ENCODE measurements at regions not wholly inside any gene's neighbourhood (a gene's known extent, or its start where the extent isn't known, plus 50 kb on each side); places are given as distances from the start of the nearest gene placed in this dataset.

- Histone ChIP-seq H4K20me1 (ENCODE audit: insufficient read depth, low read length) (no peaks in the 10 kb centered on the region), H2AFZ (ENCODE audit: insufficient read depth, low read depth, low read length, poor library complexity, severe bottlenecking) (no peak overlapping the region), H3K27ac (ENCODE audit: low read depth in 1 of 2, low read length in 2 of 2) (no peak overlapping the region), H3K4me3 (replicated peaks in 1 of 3; ENCODE audit: low read depth in 2 of 3, low read length in 3 of 3) (no peak overlapping the region), H3K4me2 (replicated peaks; ENCODE audit: extremely low read depth, low read length, poor library complexity, severe bottlenecking) (no peak overlapping the region), H3K36me3 (replicated peaks in 1 of 2; ENCODE audit: control insufficient read depth in 1 of 2, insufficient read depth in 2 of 2, low read length in 2 of 2) (no peaks in the 10 kb centered on the region), H3K9ac (ENCODE audit: insufficient read depth, low read length, poor library complexity, severe bottlenecking) (no peak overlapping the region), H3K4me1 (ENCODE audit: control insufficient read depth in 1 of 2, insufficient read depth in 2 of 2, low read length in 2 of 2) (peaks cover 0 to 5% of the 10 kb centered on the region in 2 donors), H3K27me3 (ENCODE audit: control insufficient read depth in 2 of 2, insufficient read depth in 2 of 2, low read length in 2 of 2) (no peaks in the 10 kb centered on the region), H3K9me3 (replicated peaks in 1 of 2; ENCODE audit: control insufficient read depth in 1 of 2, insufficient read depth in 1 of 2, low read length in 2 of 2) (no peaks in the 10 kb centered on the region), H3K79me2 (ENCODE audit: insufficient read depth, low read length) (no peaks in the 10 kb centered on the region)
- Mint-ChIP-seq H3K36me3 (no peaks in the 10 kb centered on the region), H3K4me3 (no peak overlapping the region), H3K4me1 (peaks cover 8% of the 10 kb centered on the region), H3K27ac (no peak overlapping the region), H3K27me3 (ENCODE audit: low read depth in 3 of 3) (peaks cover 0 to 4% (median 3%) of the 10 kb centered on the region in 3 donors), H3K9me3 (no peaks in the 10 kb centered on the region)
- TF ChIP-seq CTCF (IDR thresholded peaks at IDR 0.05), result no peak
- DNase-seq, result no peak
- intact Hi-C loops (cut with micrococcal nuclease), result no loop called here
Measured at GRCh38 chr9:19643875-19644274, 145.0 kb downstream of the SLC24A2 start.

GRCh38 chr9:19642256-19642655, 146.6 kb downstream of the SLC24A2 start:
- H3K9ac ChIP-seq (ENCODE audit: insufficient read depth, low read length, poor library complexity, severe bottlenecking), result no peak overlapping the region
- Mint-ChIP-seq H3K4me3 (no peak overlapping the region), H3K27me3 (ENCODE audit: low read depth in 3 of 3) (peaks cover 0 to 4% (median 3%) of the 10 kb centered on the region in 3 donors), H3K9me3 (no peaks in the 10 kb centered on the region), H3K27ac (no peak overlapping the region), H3K4me1 (no peaks in the 10 kb centered on the region), H3K36me3 (no peaks in the 10 kb centered on the region)
- no peaks in the 10 kb centered on the region for H3K4me1 ChIP-seq (ENCODE audit: control insufficient read depth in 1 of 2, insufficient read depth in 2 of 2, low read length in 2 of 2)
- H4K20me1 ChIP-seq (ENCODE audit: insufficient read depth, low read length), result no peaks in the 10 kb centered on the region
- no peak overlapping the region for H2AFZ ChIP-seq (ENCODE audit: insufficient read depth, low read depth, low read length, poor library complexity, severe bottlenecking)
- DNase-seq, result no peak
- no peaks in the 10 kb centered on the region for H3K27me3 ChIP-seq (ENCODE audit: control insufficient read depth in 2 of 2, insufficient read depth in 2 of 2, low read length in 2 of 2)
- no peak overlapping the region for H3K4me2 ChIP-seq (replicated peaks; ENCODE audit: extremely low read depth, low read length, poor library complexity, severe bottlenecking)
- no peaks in the 10 kb centered on the region for H3K9me3 ChIP-seq (replicated peaks in 1 of 2; ENCODE audit: control insufficient read depth in 1 of 2, insufficient read depth in 1 of 2, low read length in 2 of 2)
- no peak overlapping the region for H3K27ac ChIP-seq (ENCODE audit: low read depth in 1 of 2, low read length in 2 of 2)
- no peak overlapping the region for H3K4me3 ChIP-seq (replicated peaks in 1 of 3; ENCODE audit: low read depth in 2 of 3, low read length in 3 of 3)
- no peaks in the 10 kb centered on the region for H3K36me3 ChIP-seq (replicated peaks in 1 of 2; ENCODE audit: control insufficient read depth in 1 of 2, insufficient read depth in 2 of 2, low read length in 2 of 2)
- intact Hi-C loops (cut with micrococcal nuclease), result no loop called here
- 100% methylated on average over 2 of the region's 2 CpGs for WGBS (ENCODE audit: insufficient coverage)
- TF ChIP-seq CTCF (IDR thresholded peaks at IDR 0.05), result no peak
- H3K79me2 ChIP-seq (ENCODE audit: insufficient read depth, low read length), result no peaks in the 10 kb centered on the region

Measured in CD14-positive monocyte (primary cell).